Small intestine (tissue), 7 donors: ENCODE measurements at regions not wholly inside any gene's neighbourhood (a gene's known extent, or its start where the extent isn't known, plus 50 kb on each side); places are given as distances from the start of the nearest gene placed in this dataset.

ENCODE experiments used
- DNase-seq, 2 donors: peaks; one replicate each; pipeline versions ENCODE4 v3.0.0 to v3.0.0-alpha.2; 2013
- FAIRE-seq: peaks from 2 replicates; lab custom pipeline; 2012; peaks lifted over from hg19 to GRCh38; lab: Jason Lieb, UNC
- H3K27ac ChIP-seq, 3 donors: one replicate each; pipeline ENCODE4 v1.5.1; 2013; ENCODE audit warnings: low read length in 2 of 3, mild to moderate bottlenecking in 2 of 3, control low read depth in 1 of 3, inconsistent platforms in 1 of 3, low read depth in 1 of 3, moderate library complexity in 1 of 3
- H3K27me3 ChIP-seq, 3 donors: one replicate each; pipeline ENCODE4 v1.6.1; 2013; ENCODE audit warnings: low read length in 3 of 3, inconsistent platforms in 1 of 3; ENCODE audit not compliant: control insufficient read depth in 3 of 3, insufficient read depth in 3 of 3
- H3K36me3 ChIP-seq, 3 donors: one replicate each; pipeline ENCODE4 v1.6.1; 2013; ENCODE audit warnings: low read length in 3 of 3, inconsistent platforms in 1 of 3, low read depth in 1 of 3, mild to moderate bottlenecking in 1 of 3, moderate library complexity in 1 of 3; ENCODE audit not compliant: control insufficient read depth in 3 of 3, insufficient read depth in 2 of 3
- H3K4me1 ChIP-seq, 3 donors: one replicate each; pipeline ENCODE4 v1.6.1; 2013; ENCODE audit warnings: low read length in 2 of 3, inconsistent platforms in 1 of 3, low read depth in 1 of 3, mild to moderate bottlenecking in 1 of 3, moderate library complexity in 1 of 3; ENCODE audit not compliant: control insufficient read depth in 3 of 3, insufficient read depth in 2 of 3
- H3K4me3 ChIP-seq, 3 donors: one replicate each; pipeline ENCODE4 v1.5.1; 2013; ENCODE audit warnings: low read length in 3 of 3, control low read depth in 1 of 3, inconsistent platforms in 1 of 3, low read depth in 1 of 3, mild to moderate bottlenecking in 1 of 3, moderate library complexity in 1 of 3
- H3K9me3 ChIP-seq, 2 donors: one replicate each; pipeline ENCODE4 v1.6.1; 2013; ENCODE audit warnings: low read depth in 1 of 2, low read length in 1 of 2; ENCODE audit not compliant: control insufficient read depth in 2 of 2, insufficient read depth in 1 of 2
- WGBS, 3 donors: extraction: QIAGEN DNeasy Blood & Tissue Kit; methylation state at CpG; one replicate each; pipeline ENCODE4 v1.1.7; 2013; 5-methylcytosine and 5-hydroxymethylcytosine counted together
- donor health status: healthy with polysubstance abuse.
- donor health status: control.
- donor health status: control.
- donor health status: Bipolar disorder and iron deficiency.
- donor health status: healthy.

DNA sequence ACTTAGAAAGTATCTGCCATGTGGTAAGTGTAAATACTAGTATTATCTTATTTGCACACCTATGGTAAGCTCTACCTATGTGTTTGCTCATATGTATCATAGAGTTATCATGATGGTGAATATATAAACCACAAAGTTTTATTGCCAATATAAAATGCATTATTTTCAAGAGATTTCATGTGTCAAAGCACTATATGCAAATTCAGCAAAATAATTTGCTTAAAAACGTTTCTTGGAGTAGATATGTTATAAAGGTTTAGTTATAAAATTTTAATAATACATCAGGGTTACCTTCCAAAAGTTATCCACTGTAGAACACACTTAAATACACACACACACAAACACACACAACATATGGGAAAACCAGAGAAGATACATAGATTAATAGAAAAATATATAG, 1431.7 kb upstream of the C9orf72 start:
- H3K4me3 ChIP-seq, result no peak overlapping the region
- FAIRE-seq, result no peak
- H3K27me3 ChIP-seq, result no peaks in the 10 kb centered on the region
- no peak for DNase-seq
- no peaks in the 10 kb centered on the region for H3K36me3 ChIP-seq
- H3K27ac ChIP-seq, result no peak overlapping the region
- no peaks in the 10 kb centered on the region for H3K9me3 ChIP-seq
- H3K4me1 ChIP-seq, result no peaks in the 10 kb centered on the region
- WGBS, 3 donors, result 13 to 39% (median 19%) methylated on average over 1 of the region's 1 CpG

DNA sequence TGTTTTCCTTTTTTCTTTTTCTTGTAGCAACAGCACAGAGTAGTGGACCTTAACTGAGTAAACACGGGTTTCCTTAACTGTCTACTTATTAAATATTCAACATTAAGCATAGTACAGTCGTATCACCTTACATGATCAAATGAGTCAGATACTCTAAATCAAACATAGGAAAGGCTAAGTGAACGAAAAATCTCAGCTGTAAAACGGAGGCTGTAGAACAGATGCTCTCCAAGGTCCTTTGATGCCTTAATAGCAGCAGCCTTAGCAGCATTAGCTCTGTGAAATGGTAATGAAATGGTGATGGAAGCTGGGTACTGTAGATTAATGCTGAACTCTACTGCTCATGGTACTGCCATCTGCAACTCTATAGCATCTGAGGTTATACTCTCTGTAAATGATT, 1433.3 kb upstream of the C9orf72 start:
- WGBS, 3 donors, result 52 to 68% (median 61%) methylated on average over 4 of the region's 4 CpGs
- FAIRE-seq, result no peak
- Histone ChIP-seq H3K9me3 (no peaks in the 10 kb centered on the region), H3K27me3 (no peaks in the 10 kb centered on the region), H3K36me3 (no peaks in the 10 kb centered on the region), H3K4me1 (no peaks in the 10 kb centered on the region), H3K27ac (no peak overlapping the region), H3K4me3 (no peak overlapping the region)
- DNase-seq, result no peak

DNA sequence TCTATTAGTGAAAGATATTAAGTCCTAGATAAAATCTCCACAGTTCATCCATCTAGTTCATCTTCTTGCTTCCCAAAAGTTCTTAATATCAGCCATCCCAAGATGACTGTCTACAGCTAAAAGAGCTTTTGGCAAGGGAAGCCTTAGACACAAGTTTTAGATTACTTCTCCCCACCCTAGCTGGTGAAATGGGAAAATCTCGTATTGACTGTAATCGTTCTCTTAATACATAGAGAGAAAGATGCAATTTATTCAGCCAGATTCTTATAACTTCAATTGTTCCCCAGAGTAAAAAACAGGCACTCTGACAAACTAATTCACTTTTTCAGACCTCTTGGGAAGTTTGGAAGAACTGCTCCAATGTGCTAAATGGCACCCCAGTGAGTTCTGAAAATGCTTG, 1439.6 kb upstream of the C9orf72 start:
- H3K9me3 ChIP-seq, result no peaks in the 10 kb centered on the region
- H3K4me1 ChIP-seq, result no peaks in the 10 kb centered on the region
- H3K27me3 ChIP-seq, result no peaks in the 10 kb centered on the region
- WGBS, 3 donors, result 77 to 91% (median 84%) methylated on average over 2 of the region's 2 CpGs
- H3K4me3 ChIP-seq, result no peak overlapping the region
- FAIRE-seq, result no peak
- no peaks in the 10 kb centered on the region for H3K36me3 ChIP-seq
- no peak overlapping the region for H3K27ac ChIP-seq
- no peak for DNase-seq

DNA sequence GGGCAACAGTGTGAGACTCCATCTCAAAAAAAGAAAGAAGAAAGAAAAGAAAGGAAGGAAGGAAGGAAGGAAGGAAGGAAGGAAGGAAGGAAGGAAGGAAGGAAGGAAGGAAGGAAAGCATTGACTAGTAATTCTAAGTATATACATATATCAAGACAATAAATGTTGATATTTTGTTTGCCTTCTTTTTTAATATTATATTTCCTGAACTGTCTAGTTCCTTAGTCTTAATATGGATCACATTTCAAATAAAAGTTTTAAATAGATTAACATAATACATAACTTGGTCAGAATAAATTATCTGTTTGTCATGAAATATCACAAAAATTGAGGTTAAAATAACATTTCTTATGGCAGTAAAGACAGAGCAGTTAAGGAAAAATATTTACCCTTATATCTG, 1448.4 kb upstream of the C9orf72 start:
- DNase-seq, result no peak
- H3K9me3 ChIP-seq, result no peaks in the 10 kb centered on the region
- H3K27ac ChIP-seq, result no peak overlapping the region
- no peaks in the 10 kb centered on the region for H3K36me3 ChIP-seq
- no peaks in the 10 kb centered on the region for H3K4me1 ChIP-seq
- no peak overlapping the region for H3K4me3 ChIP-seq
- H3K27me3 ChIP-seq, result no peaks in the 10 kb centered on the region
- FAIRE-seq, result no peak

DNA sequence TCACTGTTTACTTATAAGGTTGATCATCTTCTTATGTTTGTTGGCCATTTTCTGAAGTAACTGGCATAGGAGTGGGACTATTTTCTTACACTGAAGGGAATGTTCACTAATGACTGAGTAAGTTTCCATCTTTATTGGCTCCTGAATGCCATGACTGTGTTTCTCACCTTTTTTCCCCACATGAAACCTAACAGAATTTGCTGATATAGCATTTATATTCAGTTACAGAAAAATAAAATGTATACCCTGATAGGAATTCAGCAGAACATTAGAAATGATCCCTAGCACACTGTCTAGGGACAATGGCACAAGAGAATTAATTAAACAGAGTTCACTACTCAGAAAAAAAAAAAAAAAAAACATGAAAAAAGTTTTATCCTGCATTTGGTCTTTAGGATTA, 1465.1 kb upstream of the C9orf72 start:
- Histone ChIP-seq H3K36me3 (no peaks in the 10 kb centered on the region), H3K4me1 (no peaks in the 10 kb centered on the region), H3K9me3 (no peaks in the 10 kb centered on the region), H3K4me3 (no peak overlapping the region), H3K27me3 (no peaks in the 10 kb centered on the region), H3K27ac (no peak overlapping the region)
- FAIRE-seq (no peak), DNase-seq (no peak)

DNA sequence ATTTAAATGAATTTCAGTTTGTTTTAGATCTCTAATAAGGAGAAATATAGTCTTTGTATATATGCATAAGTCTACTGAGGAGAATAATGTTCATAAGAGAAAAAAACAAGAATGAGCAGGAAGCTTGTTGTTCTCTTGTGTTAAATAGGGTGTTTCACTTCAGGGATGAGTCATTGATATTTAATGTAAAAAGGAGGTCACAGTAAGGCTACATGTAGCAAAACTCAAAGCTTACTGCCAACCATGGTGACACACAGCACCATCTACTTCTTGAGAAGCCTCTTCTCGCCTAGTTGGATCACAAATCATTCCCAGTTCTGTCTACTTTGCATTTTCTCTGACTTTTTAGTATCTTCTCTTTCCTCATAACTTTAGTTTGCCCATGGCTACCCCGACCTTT, 1466.0 kb upstream of the C9orf72 start:
- DNase-seq (no peak), FAIRE-seq (no peak)
- no peak overlapping the region for H3K4me3 ChIP-seq
- H3K9me3 ChIP-seq, result no peaks in the 10 kb centered on the region
- no peaks in the 10 kb centered on the region for H3K4me1 ChIP-seq
- H3K27ac ChIP-seq, result no peak overlapping the region
- 20 to 51% (median 22%) methylated on average over 2 of the region's 2 CpGs for WGBS, 3 donors
- no peaks in the 10 kb centered on the region for H3K27me3 ChIP-seq
- no peaks in the 10 kb centered on the region for H3K36me3 ChIP-seq

DNA sequence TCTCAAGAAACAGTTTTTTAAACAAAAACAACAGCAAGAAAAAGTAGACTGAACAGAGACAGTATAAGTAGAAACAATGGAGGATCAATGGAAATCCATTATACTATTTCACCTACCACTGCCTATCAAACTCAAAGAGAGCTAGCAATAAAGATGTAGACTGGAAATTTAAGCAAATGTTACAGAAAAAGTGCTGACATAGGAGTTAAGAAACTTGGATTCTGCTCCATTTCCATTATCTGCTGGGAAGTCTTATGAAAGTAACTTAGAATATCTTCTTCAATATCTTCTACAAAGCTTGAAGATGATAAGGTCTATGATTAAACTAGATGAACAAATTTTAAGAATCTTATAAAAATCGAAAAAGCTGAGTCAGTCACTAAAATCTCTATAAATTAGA, 1469.8 kb upstream of the C9orf72 start:
- Histone ChIP-seq H3K36me3 (no peaks in the 10 kb centered on the region), H3K4me1 (no peaks in the 10 kb centered on the region), H3K27me3 (no peaks in the 10 kb centered on the region), H3K4me3 (no peak overlapping the region), H3K9me3 (no peaks in the 10 kb centered on the region), H3K27ac (no peak overlapping the region)
- WGBS, 3 donors, result 35 to 56% (median 41%) methylated on average over 1 of the region's 1 CpG
- DNase-seq, result no peak
- FAIRE-seq, result no peak

DNA sequence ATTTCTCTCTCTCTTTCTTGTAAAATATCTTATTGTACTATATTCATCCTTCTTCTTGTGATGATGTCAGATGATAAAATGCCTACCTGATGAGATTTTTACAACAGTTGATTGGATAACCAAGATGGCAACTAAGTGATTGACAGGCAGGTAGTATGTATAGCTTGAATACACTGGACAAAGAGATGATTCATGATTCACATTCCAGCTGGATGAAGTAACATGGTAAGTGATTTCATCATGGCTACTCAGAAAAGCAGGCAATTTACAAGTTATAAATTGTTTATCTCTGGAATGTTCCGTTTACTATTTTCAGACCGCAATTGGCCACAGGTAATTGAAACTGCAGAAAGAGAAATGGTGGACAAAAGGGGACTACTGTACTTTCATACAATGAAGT, 1471.7 kb upstream of the C9orf72 start:
- no peaks in the 10 kb centered on the region for H3K9me3 ChIP-seq
- H3K27ac ChIP-seq, result no peak overlapping the region
- no peaks in the 10 kb centered on the region for H3K27me3 ChIP-seq
- H3K4me3 ChIP-seq, result no peak overlapping the region
- FAIRE-seq (no peak), DNase-seq (no peak)
- no peaks in the 10 kb centered on the region for H3K36me3 ChIP-seq
- 79 to 84% (median 84%) methylated on average over 2 of the region's 2 CpGs for WGBS, 3 donors
- H3K4me1 ChIP-seq, result no peaks in the 10 kb centered on the region

DNA sequence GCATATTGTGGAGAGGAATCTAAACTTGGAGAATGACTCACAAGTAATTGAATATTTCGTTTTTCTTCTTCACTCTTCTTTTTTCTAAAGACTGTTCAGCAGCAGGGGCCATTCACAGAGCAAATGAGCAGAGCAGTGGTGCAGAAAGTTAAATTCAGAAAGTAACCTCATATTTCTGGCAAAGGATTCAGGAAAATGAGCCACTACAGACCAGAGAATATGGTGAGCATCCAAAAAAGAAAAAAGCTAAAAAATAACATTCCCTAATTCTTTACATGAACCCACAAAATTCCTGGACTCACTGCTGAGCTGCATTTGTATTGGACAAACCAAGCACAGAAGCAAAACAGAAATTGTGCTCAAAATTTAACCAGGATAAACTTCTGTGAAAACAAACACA, 1486.8 kb upstream of the C9orf72 start:
- Histone ChIP-seq H3K27me3 (no peaks in the 10 kb centered on the region), H3K27ac (no peak overlapping the region), H3K4me1 (no peaks in the 10 kb centered on the region), H3K4me3 (no peak overlapping the region), H3K36me3 (no peaks in the 10 kb centered on the region), H3K9me3 (no peaks in the 10 kb centered on the region)
- FAIRE-seq (no peak), DNase-seq (no peak)
- WGBS, 3 donors, result 15 to 40% (median 26%) methylated on average over 1 of the region's 1 CpG
